ENCODE measurements at regions not wholly inside any gene's neighbourhood (a gene's known extent, or its start where the extent isn't known, plus 50 kb on each side); places are given as distances from the start of the nearest gene placed in this dataset.
"Not testable (repeated sequence)": the region's sequence is repeated elsewhere in the genome, so short reads cannot be mapped to it uniquely, and the experiment has no call there.

DNA sequence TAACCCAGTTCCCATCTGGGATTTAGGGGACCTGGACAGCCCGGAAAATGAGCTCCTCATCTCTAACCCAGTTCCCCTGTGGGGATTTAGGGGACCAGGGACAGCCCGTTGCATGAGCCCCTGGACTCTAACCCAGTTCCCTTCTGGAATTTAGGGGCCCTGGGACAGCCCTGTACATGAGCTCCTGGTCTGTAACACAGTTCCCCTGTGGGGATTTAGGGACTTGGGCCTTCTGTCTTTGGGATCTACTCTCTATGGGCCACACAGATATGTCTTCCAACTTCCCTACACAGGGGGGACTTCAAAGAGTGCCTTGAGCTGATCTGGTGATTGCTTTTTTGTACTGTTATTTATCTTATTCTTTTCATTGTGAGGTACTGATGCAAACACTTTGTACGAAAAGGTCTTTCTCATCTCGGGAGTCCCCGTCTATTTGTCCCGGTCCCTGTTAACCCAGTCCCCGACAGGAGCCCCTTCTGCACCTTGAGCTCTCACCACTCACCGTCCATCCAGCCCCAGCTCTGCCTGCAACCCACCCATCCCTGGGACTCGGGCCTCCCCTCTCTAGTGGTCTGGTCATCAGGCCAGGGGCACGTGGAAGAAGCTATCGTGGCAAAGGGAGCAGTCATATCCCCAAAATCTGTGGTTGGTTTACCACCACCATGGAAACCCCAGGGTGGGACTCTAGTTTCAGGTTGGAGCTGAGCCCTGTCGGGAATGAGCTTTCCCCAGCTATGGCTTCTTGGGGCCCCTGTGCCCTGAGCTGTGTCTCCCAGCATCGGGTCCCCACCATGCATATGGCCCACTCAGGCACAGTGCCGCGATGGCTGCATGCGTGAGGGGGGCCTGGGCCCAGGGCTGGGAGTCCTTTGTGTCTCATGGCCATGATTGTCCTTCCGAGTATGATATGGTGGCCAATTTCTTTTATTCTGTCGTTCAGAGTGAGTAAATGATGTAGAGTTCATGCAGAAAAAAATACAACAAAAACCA is 270.4 kb upstream of the PLCXD1 start:
- DNase-seq: not testable (repeated sequence)

DNA sequence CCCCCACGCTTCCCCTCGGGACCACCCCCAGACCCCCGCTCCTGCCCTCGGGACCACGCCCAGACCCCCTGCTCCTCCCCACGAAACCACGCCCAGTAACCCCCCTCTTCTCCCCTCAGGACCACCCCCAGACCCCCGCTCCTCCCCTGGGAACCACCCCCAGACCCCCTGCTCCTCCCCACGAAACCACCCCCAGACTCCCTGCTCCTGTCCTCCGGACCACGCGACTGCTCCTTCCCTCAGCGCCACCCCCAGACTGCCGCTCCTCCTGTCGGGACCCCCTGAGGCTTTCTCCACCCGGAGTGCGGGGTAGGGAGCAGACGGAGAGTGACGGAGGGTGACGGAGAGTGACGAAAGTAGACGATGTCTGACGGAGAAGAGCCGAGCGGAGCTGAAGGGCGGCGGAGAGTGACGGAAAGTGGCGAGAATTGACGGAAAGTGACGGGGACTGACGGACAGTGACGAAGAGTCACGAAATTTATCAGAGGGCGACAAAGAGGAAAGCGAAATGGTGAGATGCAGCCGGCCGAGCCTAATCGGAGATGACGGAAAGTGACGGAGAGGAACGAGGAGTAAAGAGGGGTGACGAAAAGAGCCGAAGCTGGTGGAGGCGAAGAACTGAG is 267.2 kb upstream of the PLCXD1 start:
- not testable (repeated sequence) for DNase-seq

DNA sequence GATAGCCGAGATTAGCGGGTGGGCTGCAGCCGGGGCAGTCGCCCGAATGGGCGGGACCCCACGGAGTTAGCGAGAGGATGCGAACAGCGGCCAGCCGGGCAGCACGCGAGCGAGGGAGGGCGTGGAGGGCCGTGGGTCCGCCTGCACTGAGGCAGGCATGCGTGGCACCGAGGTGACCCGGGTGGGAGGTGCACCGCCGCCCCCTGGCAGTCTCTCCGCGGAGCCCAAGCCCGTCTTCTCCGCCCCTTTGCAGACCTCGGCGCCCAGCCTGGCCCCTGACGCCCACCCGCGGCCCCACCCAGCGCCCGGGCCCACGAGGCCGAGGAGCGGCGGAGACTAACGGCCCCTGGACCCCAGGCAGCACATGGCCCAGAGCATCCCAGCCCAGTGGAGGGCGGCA is 266.7 kb upstream of the PLCXD1 start:
- not testable (repeated sequence) for DNase-seq

DNA sequence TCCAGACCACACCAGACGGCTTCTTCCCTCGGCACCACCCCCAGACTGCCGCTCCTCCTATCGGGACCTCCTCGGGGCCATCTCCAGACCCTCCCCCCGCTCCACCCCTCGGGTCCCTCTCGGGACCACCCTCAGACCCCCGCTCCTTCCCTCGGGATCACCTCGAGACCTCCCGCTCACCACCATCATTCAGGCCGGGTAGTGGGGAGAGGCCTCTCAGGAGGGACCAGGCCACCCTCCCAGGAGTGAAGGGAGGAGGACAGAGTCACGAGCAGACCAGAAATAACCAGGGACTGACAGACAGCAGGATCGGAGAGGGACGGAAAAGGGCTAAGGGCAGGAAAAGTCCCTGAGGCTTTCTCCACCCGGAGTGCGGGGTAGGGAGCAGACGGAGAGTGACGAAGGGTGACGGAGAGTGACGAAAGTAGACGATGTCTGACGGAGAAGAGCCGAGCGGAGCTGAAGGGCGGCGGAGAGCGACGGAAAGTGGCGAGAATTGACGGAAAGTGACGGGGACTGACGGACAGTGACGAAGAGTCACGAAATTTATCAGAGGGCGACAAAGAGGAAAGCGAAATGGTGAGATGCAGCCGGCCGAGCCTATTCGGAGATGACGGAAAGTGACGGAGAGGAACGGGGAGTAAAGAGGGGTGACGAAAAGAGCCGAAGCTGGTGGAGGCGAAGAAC is 262.3 kb upstream of the PLCXD1 start:
- DNase-seq: peak in 1 of 2 donors; percentile 75

DNA sequence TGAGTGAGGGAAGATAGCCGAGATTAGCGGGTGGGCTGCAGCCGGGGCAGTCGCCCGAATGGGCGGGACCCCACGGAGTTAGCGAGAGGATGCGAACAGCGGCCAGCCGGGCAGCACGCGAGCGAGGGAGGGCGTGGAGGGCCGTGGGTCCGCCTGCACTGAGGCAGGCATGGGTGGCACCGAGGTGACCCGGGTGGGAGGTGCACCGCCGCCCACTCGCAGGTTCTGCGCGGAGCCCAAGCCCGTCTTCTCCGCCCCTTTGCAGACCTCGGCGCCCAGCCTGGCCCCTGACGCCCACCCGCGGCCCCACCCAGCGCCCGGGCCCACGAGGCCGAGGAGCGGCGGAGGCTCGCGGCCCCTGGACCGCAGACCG is 261.7 kb upstream of the PLCXD1 start:
- DNase-seq: not testable (repeated sequence)

DNA sequence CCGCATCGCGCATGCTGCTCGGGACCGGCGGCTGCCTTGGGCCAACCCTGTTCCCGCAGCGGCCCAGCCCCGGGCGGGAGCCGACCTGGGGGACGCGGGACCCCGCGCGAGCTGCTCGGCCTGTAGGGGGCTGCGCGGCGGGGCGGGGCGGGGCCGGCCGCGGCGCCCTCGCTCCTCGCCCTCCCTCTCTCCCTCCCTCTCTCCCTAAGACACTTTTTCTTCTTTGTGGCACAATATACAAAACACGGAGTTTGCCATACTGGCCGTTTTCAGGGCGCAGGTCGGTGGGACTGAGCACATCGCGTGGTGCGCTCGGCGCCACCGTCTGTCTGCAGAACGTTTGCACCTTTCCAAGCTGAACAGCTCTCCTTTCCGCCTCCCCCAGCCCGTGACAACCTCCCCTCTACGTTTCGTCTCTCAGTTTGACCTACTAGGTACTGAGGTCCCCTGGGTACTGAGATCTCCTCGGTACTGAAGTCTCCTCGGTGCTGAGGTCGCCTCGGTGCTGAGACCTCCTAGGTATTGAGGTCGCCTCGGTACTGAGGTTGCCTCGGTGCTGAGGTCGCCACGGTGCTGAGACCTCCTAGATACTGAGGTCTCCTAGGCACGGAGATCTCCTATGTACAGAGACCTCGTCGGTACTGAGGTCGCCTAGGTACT is 261.1 kb upstream of the PLCXD1 start:
- peak in 1 of 2 donors; percentile 4 for DNase-seq

DNA sequence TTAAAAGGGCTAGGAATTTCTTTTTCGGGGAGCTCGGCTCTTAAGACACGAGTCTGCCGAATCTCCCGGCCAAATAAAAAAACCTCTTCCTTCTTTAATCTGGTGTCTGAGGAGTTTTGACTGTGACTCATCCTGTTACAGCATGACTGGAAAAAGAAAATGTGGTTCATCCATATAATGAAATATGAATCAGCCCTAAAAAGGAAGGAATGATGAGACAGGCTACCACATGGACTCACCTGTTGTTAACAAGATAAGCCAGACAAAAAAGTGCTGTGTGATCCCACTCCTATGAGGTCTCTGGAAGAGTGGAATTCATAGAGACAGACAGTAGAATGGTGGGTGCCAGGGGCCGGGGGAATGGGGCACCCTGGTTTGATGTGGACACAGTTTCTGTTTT is 257.0 kb upstream of the PLCXD1 start:
- DNase-seq: not testable (repeated sequence)

Measured in CD4-positive, alpha-beta T cell treated with Interleukin-1 beta for 1 hour (primary cell).